22Rv1 (cell line): ENCODE measurements at regions not wholly inside any gene's neighbourhood (a gene's known extent, or its start where the extent isn't known, plus 50 kb on each side); places are given as distances from the start of the nearest gene placed in this dataset.
"Not testable (repeated sequence)": the region's sequence is repeated elsewhere in the genome, so short reads cannot be mapped to it uniquely, and the experiment has no call there.

Experiments used
- H3K27ac ChIP-seq: fragments of 450-650 bp; 2 replicates; pipeline ENCODE4 v1.5.1; 2017
- ZFX ChIP-seq: fragments of 450-650 bp; IDR thresholded peaks from 2 replicates; pipeline ENCODE4 v1.6.1; 2017; ENCODE audit warnings: antibody characterized with exemption, borderline replicate concordance
- TF ChIP-seq, protein P1 (sequence below): fragments of 450-650 bp; IDR thresholded peaks from 2 replicates; pipeline ENCODE4 v1.5.1; 2017; ENCODE audit warnings: mild to moderate bottlenecking

DNA sequence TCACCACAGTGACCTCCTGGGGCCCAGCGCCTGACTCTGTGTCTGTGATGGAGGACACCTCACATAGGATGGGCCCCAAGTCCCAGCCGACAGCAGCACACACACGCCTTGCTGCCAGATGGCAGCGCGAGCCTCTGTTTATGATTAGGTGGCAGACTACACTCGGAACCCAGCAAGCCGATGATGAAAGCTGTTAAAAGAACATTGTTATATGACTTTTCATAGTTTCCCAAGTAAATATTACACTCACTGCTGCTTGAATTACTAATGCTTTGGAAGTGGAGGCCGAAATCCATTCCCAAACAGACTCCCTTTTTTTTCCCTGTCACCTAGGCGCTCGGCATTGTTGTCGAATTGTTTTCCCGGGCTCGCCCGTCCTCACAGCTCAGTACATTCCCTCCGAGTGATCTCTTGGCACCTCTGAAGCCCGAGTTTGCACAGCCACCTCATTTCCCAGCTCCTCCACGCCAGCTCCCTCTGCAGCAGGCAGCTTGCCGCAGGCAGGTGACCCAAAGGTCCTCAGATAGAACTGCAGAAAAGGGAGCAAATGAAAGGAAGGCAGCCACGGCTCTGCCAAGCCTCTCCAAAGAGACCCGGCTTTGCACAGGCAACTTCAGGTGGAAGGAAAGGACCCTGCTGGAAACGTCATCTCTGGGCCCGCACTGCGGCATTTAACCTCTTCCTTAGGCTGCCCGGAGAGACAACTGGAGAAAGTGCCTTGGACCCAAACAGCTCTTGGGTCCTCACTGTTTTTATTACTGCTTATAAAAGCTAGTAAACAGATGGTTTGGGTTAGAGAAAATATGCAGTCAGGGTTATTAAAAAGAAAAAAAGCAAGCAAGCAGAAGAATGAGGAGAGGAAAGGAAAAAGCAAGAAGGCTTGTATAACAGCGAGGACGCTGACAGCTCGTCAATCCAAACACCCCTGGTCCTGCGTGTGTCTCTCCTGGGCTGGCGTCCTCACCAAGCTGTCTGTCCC is 72.2 kb upstream of the SLC25A33 start:
- no peak overlapping the region for H3K27ac ChIP-seq
- no peak for TF ChIP-seq ZFX
- TF ChIP-seq, protein P1, sequence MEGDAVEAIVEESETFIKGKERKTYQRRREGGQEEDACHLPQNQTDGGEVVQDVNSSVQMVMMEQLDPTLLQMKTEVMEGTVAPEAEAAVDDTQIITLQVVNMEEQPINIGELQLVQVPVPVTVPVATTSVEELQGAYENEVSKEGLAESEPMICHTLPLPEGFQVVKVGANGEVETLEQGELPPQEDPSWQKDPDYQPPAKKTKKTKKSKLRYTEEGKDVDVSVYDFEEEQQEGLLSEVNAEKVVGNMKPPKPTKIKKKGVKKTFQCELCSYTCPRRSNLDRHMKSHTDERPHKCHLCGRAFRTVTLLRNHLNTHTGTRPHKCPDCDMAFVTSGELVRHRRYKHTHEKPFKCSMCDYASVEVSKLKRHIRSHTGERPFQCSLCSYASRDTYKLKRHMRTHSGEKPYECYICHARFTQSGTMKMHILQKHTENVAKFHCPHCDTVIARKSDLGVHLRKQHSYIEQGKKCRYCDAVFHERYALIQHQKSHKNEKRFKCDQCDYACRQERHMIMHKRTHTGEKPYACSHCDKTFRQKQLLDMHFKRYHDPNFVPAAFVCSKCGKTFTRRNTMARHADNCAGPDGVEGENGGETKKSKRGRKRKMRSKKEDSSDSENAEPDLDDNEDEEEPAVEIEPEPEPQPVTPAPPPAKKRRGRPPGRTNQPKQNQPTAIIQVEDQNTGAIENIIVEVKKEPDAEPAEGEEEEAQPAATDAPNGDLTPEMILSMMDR: no peak

DNA sequence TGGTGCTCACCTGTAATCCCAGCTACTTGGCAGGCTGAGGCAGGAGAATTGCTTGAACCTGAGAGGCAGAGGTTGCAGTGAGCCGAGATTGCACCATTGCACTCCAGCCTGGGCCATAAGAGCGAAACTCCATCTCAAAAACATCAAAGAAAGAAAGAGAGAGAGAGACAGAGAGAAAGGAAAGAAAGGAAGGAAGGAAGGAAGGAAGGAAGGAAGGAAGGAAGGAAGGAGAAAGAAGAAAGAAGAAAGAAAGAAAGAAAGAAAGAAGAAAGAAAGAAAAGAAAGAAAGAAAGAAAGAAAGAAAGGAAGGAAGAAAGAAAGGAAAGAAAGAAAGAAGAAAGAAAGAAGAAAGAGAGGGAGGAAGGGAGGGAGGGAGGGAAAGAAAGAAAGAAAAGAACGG is 69.4 kb upstream of the SLC25A33 start:
- H3K27ac ChIP-seq: not testable (repeated sequence)

DNA sequence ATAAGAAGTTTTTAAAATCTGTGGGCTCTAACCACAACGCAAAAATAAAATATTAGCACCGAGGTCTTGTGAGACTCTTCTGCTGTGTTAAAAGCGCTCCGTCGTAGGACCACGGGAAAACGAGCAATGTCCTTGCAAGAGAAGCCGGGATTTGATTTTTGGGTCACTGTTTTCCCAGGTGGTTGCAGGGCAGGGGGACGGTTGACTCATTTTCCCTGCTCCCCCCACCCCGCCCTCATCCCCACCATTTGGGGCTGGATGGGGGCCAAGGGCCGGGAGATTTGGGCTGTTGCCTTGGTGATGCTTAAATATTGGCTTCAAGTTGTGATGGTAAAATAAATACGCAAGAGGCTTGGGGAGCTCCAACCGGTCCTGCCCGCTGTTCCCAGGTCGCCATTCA is 67.6 kb upstream of the SLC25A33 start:
- no peak overlapping the region for H3K27ac ChIP-seq
- TF ChIP-seq, protein P1: no peak
- no peak for TF ChIP-seq ZFX

DNA sequence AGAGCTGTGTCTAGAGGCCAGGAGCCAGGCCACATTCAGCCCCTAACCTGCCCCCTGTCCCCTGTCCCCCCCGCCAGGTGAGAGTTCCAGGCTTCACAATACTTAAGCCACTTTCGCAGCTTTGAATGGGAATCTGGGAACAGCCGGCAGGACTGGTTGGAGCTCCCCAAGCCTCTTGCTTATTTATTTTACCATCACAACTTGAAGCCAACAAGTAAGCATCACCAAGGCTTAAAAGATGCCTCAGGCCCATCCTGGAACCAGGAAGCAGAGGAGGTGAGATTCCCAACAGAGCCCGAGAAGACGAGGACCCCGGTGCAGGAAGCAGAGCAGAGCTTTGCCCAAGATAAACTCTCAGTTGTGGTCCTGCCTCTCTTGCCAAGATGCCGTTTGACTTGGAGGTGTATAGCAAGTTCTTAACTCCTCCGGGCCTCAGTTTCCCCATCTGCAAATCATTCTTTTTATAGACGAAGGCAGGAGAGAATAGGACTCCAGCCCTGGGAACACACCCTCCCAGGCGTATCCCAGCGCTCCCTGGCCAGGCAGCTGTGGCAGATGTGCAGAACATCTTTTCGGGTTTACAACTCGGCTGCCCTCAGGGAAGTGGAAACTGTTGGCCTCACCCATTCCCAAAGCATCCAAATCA is 66.8 kb upstream of the SLC25A33 start:
- no peak for TF ChIP-seq ZFX
- TF ChIP-seq, protein P1: no peak
- H3K27ac ChIP-seq: no peak overlapping the region

DNA sequence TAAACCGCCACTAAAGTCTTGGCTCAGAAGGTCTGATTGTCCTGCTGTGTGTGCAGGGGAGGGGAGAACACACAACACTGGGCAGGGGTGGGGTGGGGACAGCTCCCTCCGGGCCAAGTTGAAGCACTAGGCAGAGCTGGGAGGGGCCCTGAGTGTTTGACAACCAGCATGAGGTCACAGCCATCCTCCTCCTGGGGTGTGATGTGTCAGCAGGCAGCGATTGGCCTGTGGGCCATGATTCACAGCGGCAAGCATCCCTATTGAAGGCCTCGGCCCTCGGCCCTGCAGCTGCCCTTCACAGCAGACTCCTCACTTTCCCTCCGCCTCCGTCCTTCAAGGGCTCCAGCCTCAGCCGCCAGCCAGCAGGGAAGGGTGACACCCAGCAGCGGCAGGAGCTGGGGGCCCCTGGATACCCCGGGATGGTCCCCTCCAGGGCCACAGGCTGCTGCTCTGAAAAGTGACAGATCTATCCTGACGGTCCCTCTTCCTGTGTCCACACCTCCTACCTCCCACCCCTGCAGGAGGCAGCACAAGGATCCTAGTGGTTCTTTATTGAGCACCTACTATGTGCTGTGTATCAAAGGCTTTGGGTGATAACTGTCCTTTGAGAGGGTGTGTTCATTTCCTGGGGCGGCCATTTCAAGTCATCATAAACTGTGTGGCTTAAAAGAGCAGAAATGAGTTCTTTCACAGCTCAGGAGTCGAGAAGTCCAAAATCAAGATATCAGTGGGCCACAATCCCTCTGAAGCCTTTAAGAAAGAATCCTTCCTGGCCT is 66.0 kb upstream of the SLC25A33 start:
- no peak overlapping the region for H3K27ac ChIP-seq
- TF ChIP-seq ZFX: no peak
- TF ChIP-seq, protein P1: no peak

DNA sequence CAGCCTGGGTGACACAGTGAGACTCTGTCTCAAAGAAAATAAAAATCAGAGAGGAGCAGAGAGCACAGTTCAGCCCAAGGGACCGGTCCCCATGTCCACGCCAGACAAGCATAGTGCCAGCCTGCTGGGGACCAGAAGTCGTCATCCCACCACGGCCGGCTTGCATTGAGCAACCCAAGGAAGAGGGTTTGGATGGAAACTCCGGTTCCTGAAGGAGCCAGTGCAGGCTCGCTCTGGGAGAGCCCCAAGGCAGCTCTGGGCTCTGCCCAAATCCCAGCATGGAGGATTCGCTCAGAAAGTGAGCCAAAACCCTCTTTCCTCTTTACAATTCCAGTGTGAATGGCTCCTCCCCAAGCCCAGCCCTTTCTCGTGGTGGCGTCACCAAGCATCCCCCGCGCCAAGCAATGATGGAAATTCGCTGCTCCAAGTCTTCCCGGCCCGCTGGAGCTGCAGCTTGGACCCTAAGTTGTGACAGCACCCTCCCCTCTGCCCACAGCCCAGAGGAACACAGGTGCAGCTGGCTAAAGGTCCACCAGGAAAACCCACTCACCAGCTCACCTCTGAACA is 64.1 kb upstream of the SLC25A33 start:
- no peak for TF ChIP-seq ZFX
- TF ChIP-seq, protein P1: no peak
- no peak overlapping the region for H3K27ac ChIP-seq

DNA sequence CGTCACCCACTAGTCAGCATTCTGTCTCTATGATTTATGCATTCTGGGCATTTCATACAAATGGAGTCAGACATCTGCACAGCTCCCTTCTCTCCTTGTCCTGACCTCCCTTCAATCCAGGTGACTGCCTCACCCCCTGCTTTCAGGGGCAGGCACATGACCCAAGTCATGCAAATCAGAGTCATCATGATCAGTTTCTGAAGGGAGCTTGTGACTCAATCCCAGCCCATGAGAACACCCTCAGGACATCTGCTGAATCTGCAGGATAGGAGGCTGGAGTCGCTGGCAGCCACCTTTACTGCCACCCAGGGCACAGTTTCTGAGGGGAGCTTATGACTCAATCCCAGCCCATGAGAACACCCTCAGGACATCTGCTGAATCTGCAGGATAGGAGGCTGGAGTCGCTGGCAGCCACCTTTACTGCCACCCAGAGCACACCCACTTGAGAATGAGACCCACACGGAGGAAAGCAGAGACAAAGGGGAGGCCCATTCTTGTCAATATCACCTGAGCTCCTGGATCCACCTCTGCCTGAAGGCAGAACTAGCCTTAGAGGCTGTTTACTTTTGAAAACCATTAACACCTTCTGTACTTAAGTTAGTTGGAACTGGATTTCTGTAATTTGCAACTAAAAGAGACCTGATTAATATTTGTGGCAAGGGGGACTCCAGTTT is 62.3 kb upstream of the SLC25A33 start:
- no peak overlapping the region for H3K27ac ChIP-seq
- TF ChIP-seq ZFX: no peak
- TF ChIP-seq, protein P1: no peak
